ENCODE measurements at regions not wholly inside any gene's neighbourhood (a gene's known extent, or its start where the extent isn't known, plus 50 kb on each side); places are given as distances from the start of the nearest gene placed in this dataset.

DNA sequence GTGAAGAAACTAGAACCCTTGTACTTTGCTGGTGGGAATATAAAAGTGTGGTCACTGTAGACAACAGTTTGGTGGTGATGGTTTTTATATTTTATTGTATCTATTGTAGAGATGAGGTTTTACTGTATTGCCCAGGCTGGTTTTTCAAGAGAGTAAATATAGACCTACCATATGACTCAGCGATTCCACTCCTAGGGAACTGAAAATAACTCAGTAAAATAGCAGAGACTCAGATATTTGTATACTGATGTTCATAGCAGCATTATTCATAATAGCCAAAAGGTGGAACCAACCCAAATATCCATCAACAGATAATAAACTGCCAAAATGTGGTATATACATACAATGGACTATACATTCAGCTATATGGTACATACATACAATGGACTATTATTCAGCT lies 68.8 kb upstream of the IL12A start:
- intact Hi-C loops (cut with micrococcal nuclease): no loop called here
- Histone ChIP-seq H3K4me1 (ENCODE audit: control insufficient read depth, insufficient read depth, low read length) (peaks cover 3% of the 10 kb centered on the region), H3K36me3 (ENCODE audit: control insufficient read depth, insufficient read depth, low read length) (no peaks in the 10 kb centered on the region), H3K4me3 (ENCODE audit: low read length) (no peak overlapping the region), H3K9me3 (ENCODE audit: control insufficient read depth, insufficient read depth, low read length) (no peaks in the 10 kb centered on the region), H3K27me3 (ENCODE audit: control insufficient read depth, insufficient read depth, low read length) (no peaks in the 10 kb centered on the region), H3K27ac (ENCODE audit: low read length) (no peak overlapping the region)
- H3K27me3 Mint-ChIP-seq (ENCODE audit: low read depth in 2 of 2): peaks cover 0 to 8% of the 10 kb centered on the region in 2 donors
- no peaks in the 10 kb centered on the region for H3K4me1 Mint-ChIP-seq
- no CpG with 5 or more reads among the region's 1 CpG for WGBS (ENCODE audit: insufficient coverage)
- no peak overlapping the region for H3K27ac Mint-ChIP-seq
- ATAC-seq: no peak
- H3K36me3 Mint-ChIP-seq: no peaks in the 10 kb centered on the region
- DNase-seq: no peak
- TF ChIP-seq, protein P1, sequence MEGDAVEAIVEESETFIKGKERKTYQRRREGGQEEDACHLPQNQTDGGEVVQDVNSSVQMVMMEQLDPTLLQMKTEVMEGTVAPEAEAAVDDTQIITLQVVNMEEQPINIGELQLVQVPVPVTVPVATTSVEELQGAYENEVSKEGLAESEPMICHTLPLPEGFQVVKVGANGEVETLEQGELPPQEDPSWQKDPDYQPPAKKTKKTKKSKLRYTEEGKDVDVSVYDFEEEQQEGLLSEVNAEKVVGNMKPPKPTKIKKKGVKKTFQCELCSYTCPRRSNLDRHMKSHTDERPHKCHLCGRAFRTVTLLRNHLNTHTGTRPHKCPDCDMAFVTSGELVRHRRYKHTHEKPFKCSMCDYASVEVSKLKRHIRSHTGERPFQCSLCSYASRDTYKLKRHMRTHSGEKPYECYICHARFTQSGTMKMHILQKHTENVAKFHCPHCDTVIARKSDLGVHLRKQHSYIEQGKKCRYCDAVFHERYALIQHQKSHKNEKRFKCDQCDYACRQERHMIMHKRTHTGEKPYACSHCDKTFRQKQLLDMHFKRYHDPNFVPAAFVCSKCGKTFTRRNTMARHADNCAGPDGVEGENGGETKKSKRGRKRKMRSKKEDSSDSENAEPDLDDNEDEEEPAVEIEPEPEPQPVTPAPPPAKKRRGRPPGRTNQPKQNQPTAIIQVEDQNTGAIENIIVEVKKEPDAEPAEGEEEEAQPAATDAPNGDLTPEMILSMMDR (IDR thresholded peaks at IDR 0.05): no peak
- peaks cover 0 to 2% of the 10 kb centered on the region in 2 donors for H3K9me3 Mint-ChIP-seq
- no peak overlapping the region for H3K4me3 Mint-ChIP-seq

DNA sequence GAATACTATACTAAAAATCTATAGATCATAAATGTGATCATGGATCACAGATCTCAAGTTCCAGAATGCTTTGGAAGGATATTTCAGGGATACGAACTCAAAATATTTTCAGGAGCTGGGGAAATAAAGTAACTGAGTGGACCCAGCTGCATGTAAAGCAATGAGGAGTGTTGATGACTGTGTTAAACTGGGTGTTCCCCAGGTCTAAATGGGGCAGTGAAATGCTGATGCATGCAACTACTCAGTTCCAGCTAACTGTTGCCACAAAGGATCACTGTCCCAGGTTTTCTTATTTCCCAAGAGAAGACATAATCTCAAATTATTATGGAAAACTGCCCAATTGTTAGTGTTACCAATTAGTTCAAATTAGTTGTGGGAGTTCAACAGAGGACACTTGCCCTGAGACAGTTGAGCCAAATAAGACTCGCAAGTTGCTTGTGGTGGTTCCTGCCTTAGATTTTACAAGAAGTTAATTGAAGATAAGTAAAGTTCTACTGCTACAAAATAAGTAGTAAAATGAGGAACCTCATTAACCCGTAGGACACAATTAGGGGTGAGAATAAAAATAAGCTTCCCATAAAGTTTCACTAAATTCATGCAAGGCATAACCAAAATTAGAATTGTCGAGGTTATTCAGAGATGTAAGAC lies 66.3 kb upstream of the IL12A start:
- Histone ChIP-seq H3K27ac (ENCODE audit: low read length) (no peak overlapping the region), H3K27me3 (ENCODE audit: control insufficient read depth, insufficient read depth, low read length) (no peaks in the 10 kb centered on the region), H3K4me1 (ENCODE audit: control insufficient read depth, insufficient read depth, low read length) (peaks cover 3% of the 10 kb centered on the region), H3K9me3 (ENCODE audit: control insufficient read depth, insufficient read depth, low read length) (no peaks in the 10 kb centered on the region), H3K4me3 (ENCODE audit: low read length) (no peak overlapping the region), H3K36me3 (ENCODE audit: control insufficient read depth, insufficient read depth, low read length) (no peaks in the 10 kb centered on the region)
- TF ChIP-seq, protein P1 (IDR thresholded peaks at IDR 0.05): no peak
- no peak for DNase-seq
- intact Hi-C loops (cut with micrococcal nuclease): no loop called here
- Mint-ChIP-seq H3K27me3 (ENCODE audit: low read depth in 2 of 2) (peaks cover 0 to 8% of the 10 kb centered on the region in 2 donors), H3K4me1 (no peaks in the 10 kb centered on the region), H3K36me3 (no peaks in the 10 kb centered on the region), H3K27ac (no peak overlapping the region), H3K9me3 (peaks cover 0 to 2% of the 10 kb centered on the region in 2 donors), H3K4me3 (no peak overlapping the region)
- WGBS (ENCODE audit: insufficient coverage): 77% methylated on average over 3 of the region's 4 CpGs
- ATAC-seq: no peak

DNA sequence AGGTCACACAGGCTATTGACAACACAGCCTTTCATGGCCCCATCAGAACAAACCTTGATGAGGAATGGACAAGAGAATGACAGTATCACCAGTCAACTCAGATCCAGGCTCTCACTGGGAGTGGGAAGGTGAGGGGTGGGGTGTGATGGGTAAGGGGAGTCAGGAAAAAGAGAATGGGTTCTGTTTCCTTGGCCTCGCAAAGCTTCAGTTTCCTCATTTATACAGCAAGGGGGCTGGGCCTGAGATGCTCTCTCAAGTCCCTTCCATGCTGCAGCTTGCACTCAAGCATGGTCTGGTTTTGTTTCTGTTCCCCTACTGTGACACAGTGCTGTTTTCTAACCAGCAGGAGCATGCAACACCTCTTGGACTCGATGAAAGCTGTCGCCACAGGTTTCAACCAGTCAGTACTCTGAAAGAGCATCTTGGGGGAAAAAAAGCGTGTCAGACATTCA lies 65.7 kb upstream of the IL12A start:
- no peaks in the 10 kb centered on the region for H3K4me1 Mint-ChIP-seq
- H3K4me3 ChIP-seq (ENCODE audit: low read length): no peak overlapping the region
- no peaks in the 10 kb centered on the region for H3K36me3 ChIP-seq (ENCODE audit: control insufficient read depth, insufficient read depth, low read length)
- no peaks in the 10 kb centered on the region for H3K27me3 ChIP-seq (ENCODE audit: control insufficient read depth, insufficient read depth, low read length)
- DNase-seq (no peak), ATAC-seq (no peak)
- H3K27ac Mint-ChIP-seq: no peak overlapping the region
- TF ChIP-seq, protein P1 (IDR thresholded peaks at IDR 0.05): no peak
- H3K27ac ChIP-seq (ENCODE audit: low read length): no peak overlapping the region
- intact Hi-C loops (cut with micrococcal nuclease): no loop called here
- H3K36me3 Mint-ChIP-seq: no peaks in the 10 kb centered on the region
- H3K4me1 ChIP-seq (ENCODE audit: control insufficient read depth, insufficient read depth, low read length): peaks cover 3% of the 10 kb centered on the region
- WGBS (ENCODE audit: insufficient coverage): 45% methylated on average over 4 of the region's 4 CpGs
- H3K4me3 Mint-ChIP-seq: no peak overlapping the region
- peaks cover 0 to 8% of the 10 kb centered on the region in 2 donors for H3K27me3 Mint-ChIP-seq (ENCODE audit: low read depth in 2 of 2)
- H3K9me3 ChIP-seq (ENCODE audit: control insufficient read depth, insufficient read depth, low read length): no peaks in the 10 kb centered on the region
- H3K9me3 Mint-ChIP-seq: peaks cover 0 to 2% of the 10 kb centered on the region in 2 donors

DNA sequence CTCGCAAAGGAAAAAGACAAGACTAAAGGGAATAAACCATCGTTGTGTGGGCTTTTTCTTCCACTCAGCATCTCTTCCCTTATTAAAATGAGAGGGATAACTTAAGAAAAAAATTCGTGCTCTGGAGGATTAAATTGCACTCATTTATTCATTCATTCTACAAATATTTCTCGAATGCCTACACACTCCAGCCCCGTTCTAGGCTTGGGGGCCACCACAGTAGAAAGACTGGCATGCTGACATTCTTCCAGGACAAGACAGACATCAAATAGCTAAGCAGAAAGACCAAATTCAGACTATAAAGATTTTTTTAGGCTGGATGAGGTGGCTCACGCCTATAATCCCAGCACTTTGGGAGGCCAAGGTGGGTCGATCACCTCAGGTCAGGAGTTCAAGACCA lies 65.3 kb upstream of the IL12A start:
- no peak for DNase-seq
- Mint-ChIP-seq H3K9me3 (peaks cover 0 to 2% of the 10 kb centered on the region in 2 donors), H3K27me3 (ENCODE audit: low read depth in 2 of 2) (peaks cover 0 to 8% of the 10 kb centered on the region in 2 donors), H3K4me1 (no peaks in the 10 kb centered on the region), H3K4me3 (no peak overlapping the region), H3K27ac (no peak overlapping the region), H3K36me3 (no peaks in the 10 kb centered on the region)
- Histone ChIP-seq H3K36me3 (ENCODE audit: control insufficient read depth, insufficient read depth, low read length) (no peaks in the 10 kb centered on the region), H3K27me3 (ENCODE audit: control insufficient read depth, insufficient read depth, low read length) (no peaks in the 10 kb centered on the region), H3K9me3 (ENCODE audit: control insufficient read depth, insufficient read depth, low read length) (no peaks in the 10 kb centered on the region), H3K4me1 (ENCODE audit: control insufficient read depth, insufficient read depth, low read length) (peaks cover 3% of the 10 kb centered on the region), H3K4me3 (ENCODE audit: low read length) (no peak overlapping the region), H3K27ac (ENCODE audit: low read length) (no peak overlapping the region)
- intact Hi-C loops (cut with micrococcal nuclease): no loop called here
- WGBS (ENCODE audit: insufficient coverage): 76% methylated on average over 5 of the region's 7 CpGs
- ATAC-seq: no peak
- TF ChIP-seq, protein P1 (IDR thresholded peaks at IDR 0.05): no peak

All from natural killer cell (primary cell).